Panc1 (cell line): ENCODE measurements at regions not wholly inside any gene's neighbourhood (a gene's known extent, or its start where the extent isn't known, plus 50 kb on each side); places are given as distances from the start of the nearest gene placed in this dataset.

Source experiments
- ATAC-seq: fragments of 200-7000 bp; cut with Tn5 transposase; 2 replicates; pipeline ENCODE4 v1.9.1; 2020; ENCODE audit warnings: mild to moderate bottlenecking, moderate library complexity
- BruUV-seq: library from RNA; stranded (reverse); fragments of 400-500 nt; replicated peaks from 2 replicates; lab custom pipeline; 2021; lab: Mats Ljungman, UMichigan
- CTCF ChIA-PET: fragments of 300-600 bp; sonication (Branson Sonifier 250); formaldehyde crosslinking; loops from one replicate; lab custom pipeline; 2022; ENCODE audit warnings: antibody characterized with exemption; lab: Charles Lee
- POLR2A ChIA-PET: fragments of 300-600 bp; sonication (Branson Sonifier 250); formaldehyde crosslinking; loops from one replicate; lab custom pipeline; 2022; ENCODE audit warnings: antibody characterized with exemption; lab: Charles Lee
- DNase-seq: peaks from one replicate; pipeline ENCODE4 v3.0.0-alpha.2; 2010; ENCODE audit warnings: low read depth, low spot score
- H3K27ac ChIP-seq: 2 replicates; pipeline ENCODE4 v1.5.1; 2011; ENCODE audit warnings: mild to moderate bottlenecking, low read length, inconsistent platforms
- H3K27me3 ChIP-seq: fragments of 200-500 bp; sonication (Bioruptor generic); 2 replicates; pipeline ENCODE4 v1.6.0; 2014; ENCODE audit warnings: low read length, inconsistent platforms; ENCODE audit not compliant: control insufficient read depth, insufficient read depth
- H3K36me3 ChIP-seq: fragments of 200-500 bp; sonication (Bioruptor generic); 2 replicates; pipeline ENCODE4 v1.5.1; 2014; ENCODE audit warnings: inconsistent platforms, mild to moderate bottlenecking, low read length, moderate library complexity; ENCODE audit not compliant: control insufficient read depth, insufficient read depth
- H3K4me1 ChIP-seq: 2 replicates; pipeline ENCODE4 v1.5.1; 2011; ENCODE audit warnings: inconsistent platforms, mild to moderate bottlenecking, low read length, moderate library complexity; ENCODE audit not compliant: control insufficient read depth, insufficient read depth
- H3K4me3 ChIP-seq, 2 experiments: 2 replicates each; pipeline ENCODE4 v1.5.1; 2011 to 2012; ENCODE audit warnings: low read depth in 2 of 2, low read length in 2 of 2, mild to moderate bottlenecking in 2 of 2, inconsistent platforms in 1 of 2, moderate library complexity in 1 of 2
- H3K9me3 ChIP-seq: fragments of 200-500 bp; sonication (Bioruptor generic); 2 replicates; pipeline ENCODE4 v1.5.1; 2014; ENCODE audit warnings: low read depth, mild to moderate bottlenecking, inconsistent platforms, low read length, moderate library complexity; ENCODE audit not compliant: control insufficient read depth, insufficient read depth
- CTCF ChIP-seq: fragments of 450-650 bp; IDR thresholded peaks from 2 replicates; pipeline ENCODE4 v1.5.1; 2017; ENCODE audit warnings: mild to moderate bottlenecking
- POLR2AphosphoS5 ChIP-seq: IDR thresholded peaks from 2 replicates; pipeline ENCODE4 v1.6.1; 2012; ENCODE audit warnings: mild to moderate bottlenecking, low read depth, low read length, moderate library complexity
- REST ChIP-seq, 2 experiments: IDR thresholded peaks; 2 replicates each; pipeline ENCODE4 v1.6.1; 2011 to 2012; ENCODE audit warnings: low read depth in 2 of 2, control low read depth in 1 of 2, low read length in 1 of 2, mild to moderate bottlenecking in 1 of 2, moderate library complexity in 1 of 2; ENCODE audit not compliant: insufficient read depth in 1 of 2
- SIN3A ChIP-seq: IDR thresholded peaks from 2 replicates; pipeline ENCODE4 v1.6.1; 2012; ENCODE audit warnings: low read depth, mild to moderate bottlenecking, low read length, moderate library complexity, borderline replicate concordance; ENCODE audit not compliant: insufficient read depth
- TCF7L2 ChIP-seq: IDR thresholded peaks from 2 replicates; pipeline ENCODE4 v1.6.1; 2011; ENCODE audit warnings: mild to moderate bottlenecking, low read depth, low read length, inconsistent platforms
- in situ Hi-C: cut with HindIII; loops from 2 replicates; pipeline ENCODE4 v1.10.0; 2016; ENCODE audit warnings: low sequenced_read_pairs, low pct_unique_long_range_greater_than_20kb
- intact Hi-C: fragments of 100-400 bp; cut with micrococcal nuclease; formaldehyde crosslinking; loops from one replicate; pipeline ENCODE4 v1.10.0; 2022; ENCODE audit not compliant: unreplicated experiment

- Histone ChIP-seq H3K9me3 (no peaks in the 10 kb centered on the region), H3K4me3 (no peak overlapping the region), H3K36me3 (no peaks in the 10 kb centered on the region; the same call in 1 of the 2 replicates), H3K27me3 (no peaks in the 10 kb centered on the region), H3K27ac (no peak overlapping the region), H3K4me1 (no peaks in the 10 kb centered on the region)
- TF ChIP-seq REST (IDR thresholded peaks at IDR 0.05; ENCODE audit: insufficient read depth in 1 of 2, low read depth in 2 of 2, low read length in 1 of 2) = no peak
- no peak for TF ChIP-seq SIN3A
- TF ChIP-seq CTCF = no peak
- no peak for TF ChIP-seq TCF7L2
- no peak for TF ChIP-seq POLR2AphosphoS5
- intact Hi-C loops = no loop called here
- BruUV-seq = no TSS peak
- CTCF ChIA-PET = no interaction called here
- peak; percentile 5 for DNase-seq
- POLR2A ChIA-PET = no interaction called here
- in situ Hi-C loops = no loop called here
- ATAC-seq = no peak
Measured at GRCh38 chrX:77009691-77010090, 437.5 kb upstream of the FGF16 start.

- H3K36me3 ChIP-seq = no peaks in the 10 kb centered on the region
- TF ChIP-seq CTCF (no peak), REST (IDR thresholded peaks at IDR 0.05; ENCODE audit: insufficient read depth in 1 of 2, low read depth in 2 of 2, low read length in 1 of 2) (no peak), POLR2AphosphoS5 (no peak), SIN3A (no peak), TCF7L2 (no peak)
- H3K4me3 ChIP-seq = no peak overlapping the region
- intact Hi-C loops (no loop called here), in situ Hi-C loops (no loop called here)
- no peaks in the 10 kb centered on the region for H3K9me3 ChIP-seq
- no peaks in the 10 kb centered on the region for H3K4me1 ChIP-seq
- no peaks in the 10 kb centered on the region for H3K27me3 ChIP-seq
- ChIA-PET POLR2A (no interaction called here), CTCF (no interaction called here)
- no TSS peak for BruUV-seq
- no peak for DNase-seq
- ATAC-seq = no peak
- H3K27ac ChIP-seq = no peak overlapping the region
Measured at GRCh38 chrX:77014377-77015372, 432.5 kb upstream of the FGF16 start.
